NCI-H187 treated with DMSO at 0.1 percent for 48 hours (cell line): ENCODE measurements at regions not wholly inside any gene's neighbourhood (a gene's known extent, or its start where the extent isn't known, plus 50 kb on each side); places are given as distances from the start of the nearest gene placed in this dataset.
"Not testable (repeated sequence)": the region's sequence is repeated elsewhere in the genome, so short reads cannot be mapped to it uniquely, and the experiment has no call there.

Source experiments
- DNase-seq: peaks from one replicate; lab custom pipeline; 2025; lab: John Stamatoyannopoulos, UW

DNA sequence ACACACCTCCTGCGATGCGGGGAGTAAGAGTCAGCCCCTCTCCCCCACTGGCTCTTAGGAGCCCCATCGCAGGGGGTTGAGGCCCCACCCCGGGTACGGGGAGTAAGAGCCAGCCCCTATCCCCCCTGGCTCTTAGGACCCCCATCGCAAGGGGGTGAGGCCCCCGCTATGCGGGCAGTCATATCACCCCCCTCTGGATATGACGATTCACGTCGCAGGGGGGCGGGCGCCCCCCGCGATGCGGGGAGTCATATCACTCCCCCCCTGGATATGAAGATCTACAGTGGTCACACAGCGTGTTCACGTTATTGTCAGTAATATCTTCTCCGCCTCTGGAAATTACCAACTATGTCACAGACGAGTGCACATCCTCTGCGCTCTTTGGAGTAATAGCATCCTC is 61.1 kb downstream of the DEFB131A start:
- not testable (repeated sequence) for DNase-seq

DNA sequence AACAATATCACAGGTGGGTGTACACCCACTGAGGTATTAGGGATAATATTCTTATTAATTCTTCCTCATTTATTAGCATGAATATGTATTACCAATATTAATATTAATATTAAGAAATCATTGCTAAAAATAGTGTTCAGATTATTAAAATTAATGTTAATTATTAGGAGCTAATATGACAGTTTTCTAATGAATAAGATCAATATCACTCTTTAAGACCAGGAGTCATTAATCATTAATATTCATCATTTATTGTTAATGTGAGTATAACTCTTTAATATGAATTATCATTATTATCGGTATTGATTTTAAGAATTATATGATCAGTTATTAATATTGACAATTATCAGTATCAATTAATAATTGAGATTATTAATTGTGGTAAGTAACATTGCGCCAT is 62.5 kb downstream of the DEFB131A start:
- not testable (repeated sequence) for DNase-seq

DNA sequence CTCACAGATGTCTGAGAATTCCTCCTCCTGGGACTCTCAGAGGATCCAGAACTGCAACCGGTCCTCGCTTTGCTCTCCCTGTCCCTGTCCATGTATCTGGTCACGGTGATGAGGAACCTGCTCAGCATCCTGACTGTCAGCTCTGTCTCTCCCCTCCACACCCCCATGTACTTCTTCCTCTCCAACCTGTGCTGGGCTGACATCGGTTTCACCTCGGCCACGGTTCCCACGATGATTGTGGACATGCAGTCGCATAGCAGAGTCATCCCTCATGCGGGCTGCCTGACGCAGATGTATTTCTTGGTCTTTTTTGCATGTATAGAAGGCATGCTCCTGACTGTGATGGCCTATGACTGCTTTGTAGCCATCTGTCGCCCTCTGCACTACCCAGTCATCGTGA is 68.7 kb downstream of the DEFB131A start:
- DNase-seq = not testable (repeated sequence)

DNA sequence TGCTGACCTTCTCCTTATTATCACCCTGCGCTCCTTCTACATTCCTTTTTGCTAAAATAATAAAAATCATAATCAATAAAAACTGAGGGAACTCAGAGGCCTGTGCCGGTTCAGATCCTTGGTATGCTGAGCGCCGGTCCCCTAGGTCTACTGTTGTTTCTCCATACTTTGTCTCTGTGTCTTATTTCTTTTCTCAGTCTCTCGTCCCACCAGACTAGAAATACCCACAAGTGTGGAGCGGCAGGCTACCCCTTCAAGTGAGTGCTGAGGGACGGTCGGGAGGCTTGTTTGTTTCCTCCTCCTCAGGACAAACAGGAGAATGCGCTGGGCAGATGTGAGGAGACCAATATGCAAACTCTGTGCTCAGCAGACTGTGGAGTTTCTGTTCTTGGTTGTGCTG is 75.4 kb downstream of the DEFB131A start:
- not testable (repeated sequence) for DNase-seq

DNA sequence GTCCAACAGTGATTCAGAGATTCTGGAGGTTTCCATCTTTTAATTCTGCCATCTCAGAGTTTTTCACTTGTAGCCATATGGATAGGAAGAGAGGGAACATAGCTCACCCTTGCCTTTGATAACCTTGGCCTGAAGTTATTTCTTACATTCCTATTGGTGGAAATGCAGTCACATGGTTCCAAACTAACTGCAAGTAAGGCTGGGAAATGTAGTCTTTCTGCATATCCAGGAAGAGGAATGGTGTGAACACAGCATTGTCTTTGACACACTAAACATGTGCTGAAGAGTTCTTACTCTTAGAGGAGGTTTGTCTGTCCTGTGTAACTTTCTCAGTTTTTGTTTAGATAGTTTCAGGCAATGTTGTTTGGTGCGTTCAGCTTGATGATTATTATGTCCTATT is 78.7 kb downstream of the DEFB131A start:
- not testable (repeated sequence) for DNase-seq

DNA sequence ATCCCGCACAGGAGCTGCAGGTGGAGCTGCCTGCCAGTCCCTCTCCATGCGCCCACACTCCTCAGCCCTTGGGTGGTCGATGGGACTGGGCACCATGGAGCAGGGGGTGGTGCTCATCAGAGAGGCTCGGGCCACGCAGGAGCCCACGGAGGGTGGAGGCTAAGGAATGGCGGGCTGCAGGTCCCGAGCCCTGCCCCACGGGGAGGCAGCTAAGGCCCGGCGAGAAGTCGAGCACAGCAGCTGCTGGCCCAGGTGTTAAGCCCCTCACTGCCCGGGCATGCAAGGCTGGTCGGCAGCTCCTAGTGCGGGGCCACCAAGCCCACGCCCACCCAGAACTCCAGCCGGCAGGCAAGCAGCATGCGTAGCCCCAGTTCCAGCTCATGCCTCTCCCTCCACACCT is 80.2 kb downstream of the DEFB131A start:
- not testable (repeated sequence) for DNase-seq

DNA sequence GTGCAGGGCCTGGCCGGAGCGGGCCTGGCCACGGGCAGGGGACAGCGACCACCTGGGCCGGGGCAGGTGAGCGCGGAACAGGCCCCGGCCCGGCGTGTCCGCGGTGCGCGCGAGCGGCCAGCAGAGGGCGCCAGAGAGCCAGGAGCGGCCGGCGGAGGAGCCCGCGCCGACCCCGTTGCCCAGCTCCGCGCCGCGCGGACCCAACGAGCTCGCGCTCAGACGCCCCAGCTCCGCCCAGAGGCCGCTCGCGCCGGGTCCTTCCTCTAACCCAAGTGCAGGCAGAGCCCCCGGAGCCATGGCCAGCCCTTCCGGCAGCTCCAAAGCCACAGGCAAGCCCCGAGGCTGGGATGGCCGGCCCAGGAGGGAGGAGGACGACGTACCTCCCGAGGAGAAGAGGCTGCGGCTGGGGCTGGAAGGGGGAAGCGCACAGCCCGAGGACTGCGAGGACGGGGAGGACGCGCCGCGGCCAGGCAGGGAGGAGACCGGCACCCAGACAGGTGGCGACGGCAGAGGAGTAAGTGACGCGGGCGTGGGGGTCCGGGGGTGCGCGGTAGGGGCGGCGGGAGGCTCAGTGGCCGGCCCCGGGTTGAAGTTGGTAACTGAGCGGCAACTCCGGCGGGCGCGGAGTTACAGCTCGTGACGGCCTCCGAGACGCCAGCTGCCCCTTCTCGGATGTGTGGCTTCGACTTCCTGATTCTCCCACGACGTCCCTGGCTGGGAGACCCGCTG is 88.1 kb downstream of the DEFB131A start:
- not testable (repeated sequence) for DNase-seq

DNA sequence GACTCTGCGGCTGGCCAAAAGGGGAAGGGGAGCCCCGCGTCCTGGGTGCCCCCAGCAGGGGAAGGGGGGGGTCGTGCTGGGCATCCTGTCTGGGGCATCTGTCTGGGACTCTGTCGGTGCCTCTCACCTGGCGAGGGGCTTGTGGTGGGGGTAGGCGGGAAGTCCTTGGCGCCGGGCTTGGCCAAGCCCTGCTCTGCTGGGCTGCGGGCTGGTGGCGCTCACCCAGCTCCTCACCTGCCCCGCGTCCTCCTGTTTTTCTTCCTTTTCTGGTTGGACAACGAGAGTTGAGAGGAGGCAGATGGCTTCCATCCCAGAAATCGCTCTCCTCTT is 88.6 kb downstream of the DEFB131A start:
- DNase-seq = not testable (repeated sequence)

DNA sequence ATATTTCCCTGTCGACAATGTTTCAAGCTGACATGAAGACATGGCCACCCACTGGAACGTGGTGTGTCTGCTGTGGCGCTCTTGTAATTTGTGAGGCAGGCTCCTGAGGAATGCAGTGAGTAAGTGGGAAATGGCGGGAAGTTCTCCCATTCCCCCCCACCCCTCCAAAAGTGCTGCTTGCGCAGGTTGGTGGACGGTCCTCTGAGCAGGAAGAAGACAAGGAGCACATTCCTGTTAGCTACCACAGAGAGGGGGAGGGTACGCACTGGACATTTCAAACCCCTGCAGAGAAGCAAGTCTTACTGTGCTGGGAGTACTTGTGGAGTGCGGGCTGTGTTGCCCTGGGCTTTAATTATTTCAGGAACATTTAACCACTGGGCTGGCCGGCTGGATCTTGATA is 92.9 kb downstream of the DEFB131A start:
- DNase-seq = not testable (repeated sequence)

DNA sequence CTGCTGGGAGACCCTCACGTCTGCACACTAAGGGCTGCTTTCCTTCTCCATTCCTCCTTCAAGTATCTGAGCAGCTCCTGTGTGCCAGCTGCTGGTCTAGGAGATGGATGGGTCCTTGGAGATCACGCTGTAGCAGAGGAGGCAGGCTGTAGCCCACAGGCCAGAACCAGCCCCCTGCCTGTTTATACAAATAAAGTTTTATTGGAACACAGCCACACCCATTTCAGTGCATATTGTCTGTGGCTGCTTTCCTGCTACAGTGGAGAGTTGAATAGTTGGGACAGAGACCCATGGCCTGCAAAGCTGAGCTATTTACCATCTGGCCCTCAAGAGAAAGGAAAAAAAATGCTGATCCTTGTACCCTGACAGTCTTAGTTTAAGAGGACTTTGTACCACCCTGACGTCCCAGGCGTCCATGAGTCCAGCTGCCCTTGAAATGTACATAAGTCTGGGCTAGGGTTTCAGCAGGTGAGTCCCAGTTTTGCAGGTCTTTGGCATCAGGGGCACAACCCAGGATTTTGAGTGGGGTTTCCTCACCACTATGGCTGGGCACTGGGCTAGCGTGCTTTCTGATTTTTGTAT is 95.8 kb downstream of the DEFB131A start:
- not testable (repeated sequence) for DNase-seq

DNA sequence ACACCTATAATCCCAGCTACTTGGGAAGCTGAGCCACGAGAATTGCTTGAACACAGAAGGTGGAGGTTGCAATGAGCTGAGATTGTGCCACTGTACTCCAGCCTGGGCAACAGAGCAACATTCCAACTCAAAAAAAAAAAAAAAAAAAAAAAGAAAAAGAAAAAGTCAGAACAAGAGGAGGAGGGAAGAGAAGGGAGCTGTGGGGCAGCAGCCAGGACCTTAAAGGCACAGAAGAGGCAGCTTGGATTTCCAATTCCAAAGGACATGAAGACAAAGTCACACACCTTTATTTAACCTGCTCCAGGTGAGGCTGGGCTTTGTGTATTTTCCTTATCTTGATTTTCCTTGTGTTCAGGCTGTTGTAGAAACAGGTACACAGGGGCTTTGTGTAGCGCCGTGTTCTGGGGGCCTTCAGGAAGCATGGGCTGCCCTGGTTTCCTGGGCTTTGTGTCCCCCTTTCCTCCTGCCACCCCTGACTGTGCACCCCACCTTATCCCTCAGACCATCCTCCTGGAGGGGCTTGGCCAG is 97.2 kb downstream of the DEFB131A start:
- not testable (repeated sequence) for DNase-seq

DNA sequence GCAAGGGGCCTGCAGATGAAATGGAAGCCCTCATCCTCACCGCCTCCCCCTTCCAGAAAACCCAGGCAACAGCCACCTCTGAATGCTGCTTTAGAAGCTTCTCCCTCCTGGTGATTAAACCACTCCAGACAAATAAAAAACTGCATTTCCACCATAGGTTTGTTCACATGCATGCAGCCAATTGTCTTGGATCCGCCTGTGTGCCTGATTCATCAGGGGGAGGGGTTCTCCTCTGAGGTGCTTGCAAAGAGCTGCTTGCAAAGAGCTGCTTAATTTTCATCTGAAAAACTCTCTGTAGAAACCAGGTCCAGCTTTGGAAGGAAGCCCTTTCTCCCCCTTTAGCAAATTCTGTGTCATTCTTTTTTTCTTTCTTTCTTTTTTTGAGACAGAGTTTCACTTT is 100.6 kb downstream of the DEFB131A start:
- DNase-seq = not testable (repeated sequence)

DNA sequence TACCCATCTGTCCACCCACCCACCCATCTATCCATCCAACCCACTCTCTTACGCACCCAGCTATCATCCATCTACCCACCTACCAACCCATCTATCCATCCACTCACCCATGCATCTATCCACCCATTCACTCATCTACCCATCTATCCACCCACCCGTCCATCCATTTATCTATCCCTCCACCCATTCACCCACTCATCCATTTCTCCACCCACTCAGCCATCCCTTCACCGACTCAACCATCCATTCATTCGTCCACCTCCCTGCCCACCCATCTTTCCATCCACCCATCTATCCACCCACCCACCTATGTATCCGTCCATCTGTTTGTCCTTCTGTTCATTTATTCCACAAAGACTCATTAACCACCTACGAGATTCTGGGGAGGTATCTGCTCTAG is 103.3 kb downstream of the DEFB131A start:
- not testable (repeated sequence) for DNase-seq

DNA sequence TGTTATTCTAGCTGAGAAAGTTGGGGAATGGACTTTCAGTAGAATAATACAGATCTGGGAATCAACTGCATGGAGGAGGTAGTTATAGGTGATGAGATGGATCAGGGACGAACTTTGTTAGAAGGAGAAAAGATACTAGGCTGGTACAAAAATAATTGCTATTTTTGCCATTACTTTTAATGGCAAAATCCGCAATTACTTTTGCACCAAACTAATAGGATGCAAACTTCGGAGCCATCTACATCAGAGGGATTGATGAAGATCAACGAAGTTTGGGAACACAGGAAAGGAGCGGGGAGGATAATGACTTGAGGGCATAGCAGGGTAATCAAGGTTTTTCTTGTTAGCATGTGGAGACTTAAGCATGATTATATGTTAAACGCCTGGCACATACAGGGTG is 111.9 kb downstream of the DEFB131A start:
- not testable (repeated sequence) for DNase-seq

DNA sequence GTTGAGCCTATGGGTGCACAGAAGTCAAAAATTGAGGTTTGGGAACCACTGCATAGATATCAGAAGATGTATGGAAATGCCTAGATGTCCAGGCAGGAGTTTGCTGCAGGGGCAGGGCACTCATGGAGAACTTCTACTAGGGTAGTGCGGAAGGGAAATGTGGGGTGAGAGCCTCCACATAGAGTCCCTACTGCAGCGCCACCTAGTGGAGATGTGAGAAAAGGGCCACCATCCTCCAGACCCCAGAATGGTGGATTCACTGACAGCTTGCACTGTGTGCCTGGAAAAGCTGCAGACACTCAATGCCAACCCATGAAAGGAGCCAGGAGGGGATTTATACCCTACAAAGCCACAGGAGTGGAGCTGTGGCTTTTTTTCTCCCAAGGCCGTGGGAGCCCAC is 133.7 kb downstream of the DEFB131A start:
- not testable (repeated sequence) for DNase-seq

DNA sequence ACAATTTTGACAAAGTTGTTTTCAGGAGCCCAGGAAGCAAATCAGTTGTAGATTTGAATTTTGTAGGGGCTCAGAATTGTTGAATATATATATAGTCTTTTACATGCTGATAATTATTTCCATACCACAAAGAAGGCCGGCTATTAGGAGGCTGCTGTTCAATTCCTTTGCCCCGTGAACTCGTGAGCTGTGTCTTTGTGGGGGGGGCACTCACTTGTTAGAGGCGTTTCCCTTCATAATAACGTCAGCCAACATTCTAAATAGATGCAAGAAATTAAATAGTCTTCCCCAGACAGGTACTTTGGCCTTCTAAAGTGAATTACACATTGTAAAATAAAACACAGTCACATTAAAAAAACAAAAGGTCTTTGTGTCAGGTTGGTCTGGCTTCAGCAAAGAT is 138.7 kb downstream of the DEFB131A start:
- DNase-seq = not testable (repeated sequence)

DNA sequence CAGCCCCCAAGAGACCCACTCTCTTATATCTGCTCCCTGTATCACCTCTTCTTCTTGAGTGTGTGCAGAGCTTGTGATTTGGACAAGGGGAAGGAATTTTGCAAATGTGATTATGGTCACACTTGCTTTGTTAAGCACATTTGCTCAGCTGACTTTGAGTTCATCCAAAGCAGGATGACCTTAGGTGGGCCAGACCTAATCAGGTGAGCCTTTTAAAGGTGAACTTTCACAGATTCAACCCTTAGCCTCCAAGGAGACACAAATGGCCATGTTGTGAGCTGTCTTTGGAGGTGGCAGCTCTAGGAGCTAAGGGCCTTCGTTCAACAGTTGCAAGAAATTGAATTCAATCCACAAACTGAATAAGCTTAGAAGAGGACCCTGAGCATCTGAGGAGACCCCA is 147.8 kb downstream of the DEFB131A start:
- no peak for DNase-seq

DNA sequence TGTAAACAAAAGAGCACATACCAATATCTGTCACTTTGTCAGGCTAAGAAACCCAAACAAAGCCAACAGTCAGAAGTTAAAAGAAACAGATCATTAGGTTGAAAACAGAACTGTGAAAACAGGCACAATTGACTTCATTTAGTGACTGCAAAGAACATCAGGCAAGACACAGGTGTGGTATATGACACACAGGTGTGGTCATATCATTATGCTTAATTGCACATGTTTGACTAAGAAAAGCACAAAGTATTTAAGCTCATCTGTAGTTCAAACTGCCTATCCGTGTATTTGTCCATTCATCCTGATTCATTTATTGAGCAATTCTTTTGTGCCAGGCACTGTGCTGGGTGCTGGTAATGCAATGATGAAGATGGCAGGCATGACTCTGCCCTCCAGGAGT is 150.7 kb downstream of the DEFB131A start:
- DNase-seq = no peak

DNA sequence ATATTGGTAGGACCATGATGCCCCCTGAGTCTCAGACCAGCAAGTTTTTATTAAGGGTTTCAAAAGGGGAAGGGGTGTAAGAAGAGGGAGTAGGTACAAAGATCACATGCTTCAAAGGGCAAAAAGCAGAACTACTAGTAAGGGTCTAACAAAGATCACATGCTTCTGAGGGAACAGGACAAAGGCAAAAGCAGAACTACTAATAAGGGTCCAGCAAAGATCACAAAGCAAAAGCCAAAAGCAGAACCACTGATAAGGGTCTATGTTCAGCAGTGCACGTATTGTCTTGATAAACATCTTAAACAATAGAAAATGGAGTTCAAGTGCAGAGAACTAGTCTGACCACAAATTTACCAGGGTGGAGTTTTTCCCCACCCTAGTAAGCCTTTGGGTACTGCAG is 151.3 kb downstream of the DEFB131A start:
- not testable (repeated sequence) for DNase-seq

DNA sequence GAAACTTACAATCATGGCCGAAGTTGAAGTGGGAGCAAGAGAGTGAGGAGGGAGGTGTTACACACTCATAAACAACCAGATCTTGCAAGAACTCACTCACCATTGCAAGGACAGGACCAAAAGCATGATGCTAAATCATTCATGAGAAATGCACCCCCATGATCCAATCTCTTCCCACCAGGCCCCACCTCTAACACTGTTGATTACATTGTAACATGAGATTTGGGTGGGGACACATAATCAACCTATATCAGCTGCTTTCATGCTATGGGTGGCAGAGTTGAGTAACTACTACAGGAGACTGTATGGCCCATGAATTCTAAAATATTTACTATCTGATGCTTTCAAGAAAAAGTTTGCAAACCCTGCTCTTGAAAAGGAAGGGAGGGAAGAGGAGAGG is 155.1 kb downstream of the DEFB131A start:
- no peak for DNase-seq

DNA sequence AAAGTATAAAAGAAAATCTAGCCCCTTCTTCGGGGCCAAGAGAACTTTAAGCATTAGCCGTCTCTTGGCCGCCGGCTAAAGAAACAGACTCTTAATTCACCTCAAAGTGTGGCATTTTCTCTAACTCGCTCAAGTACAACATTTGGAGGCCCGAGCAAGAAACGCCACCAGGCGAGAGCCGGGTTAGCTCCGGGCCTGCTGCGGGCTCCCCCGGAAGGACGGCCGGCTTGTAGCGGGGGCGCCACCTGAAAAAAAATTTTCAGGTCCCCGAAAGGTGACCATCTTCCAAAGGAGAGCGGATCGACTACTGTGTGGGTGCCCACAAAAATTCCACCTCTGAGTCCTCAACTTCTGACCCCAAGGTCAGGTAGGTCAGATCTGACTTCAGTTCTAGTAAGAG is 156.0 kb downstream of the DEFB131A start:
- DNase-seq = no peak

DNA sequence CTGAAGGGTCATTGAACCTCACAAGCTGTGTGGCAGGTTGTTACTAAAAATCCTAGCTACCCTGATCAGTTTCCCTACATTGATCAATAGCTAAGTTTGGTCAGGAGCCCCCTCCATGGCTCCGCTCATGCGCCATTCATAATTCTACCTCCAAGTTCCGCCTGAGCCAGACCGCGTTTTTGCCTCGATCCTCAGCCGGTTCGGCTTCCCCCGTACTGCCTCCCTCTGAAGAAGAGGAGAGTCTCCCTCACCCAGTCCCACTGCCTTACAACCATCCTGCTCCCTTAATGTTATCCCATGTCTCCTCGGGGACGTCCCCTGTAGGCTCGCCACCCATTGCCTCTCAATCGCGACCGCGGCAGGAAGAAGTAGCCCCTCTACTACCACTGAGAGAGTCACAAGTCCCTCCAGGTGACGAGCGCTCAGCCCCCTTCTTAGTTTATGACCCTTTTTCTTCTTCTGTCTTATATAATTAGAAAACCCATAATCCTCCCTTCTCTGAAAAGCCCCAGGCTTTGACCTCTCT is 158.2 kb downstream of the DEFB131A start:
- no peak for DNase-seq
